Coronary artery (tissue), 2 donors: ENCODE measurements at regions not wholly inside any gene's neighbourhood (a gene's known extent, or its start where the extent isn't known, plus 50 kb on each side); places are given as distances from the start of the nearest gene placed in this dataset.
"Not testable (repeated sequence)": the region's sequence is repeated elsewhere in the genome, so short reads cannot be mapped to it uniquely, and the experiment has no call there.

Experiments
- DNase-seq: peaks from one replicate; pipeline ENCODE4 v3.0.0-alpha.2; 2017; ENCODE audit warnings: low spot score
- H3K27ac ChIP-seq, 2 donors: fragments of 200-600 bp; sonication (generic); one replicate each; pipeline ENCODE4 v1.5.1; 2016 to 2019
- H3K4me3 ChIP-seq: fragments of 200-600 bp; sonication (generic); 2 replicates; pipeline ENCODE4 v1.5.1; 2016; ENCODE audit warnings: mild to moderate bottlenecking, moderate library complexity
- CTCF ChIP-seq: fragments of 200-600 bp; sonication (generic); IDR thresholded peaks from one replicate; pipeline ENCODE4 v1.5.1; 2019; ENCODE audit warnings: antibody characterized with exemption

GRCh38 chr5:17999858-18000257, 365.6 kb downstream of the TAF11L14 start:
- Histone ChIP-seq H3K27ac (no peak overlapping the region), H3K4me3 (no peak overlapping the region)
- TF ChIP-seq CTCF = no peak
- DNase-seq = no peak

GRCh38 chr5:18000744-18001143, 366.5 kb downstream of the TAF11L14 start:
- H3K4me3 ChIP-seq = no peak overlapping the region
- no peak for DNase-seq
- TF ChIP-seq CTCF = no peak
- H3K27ac ChIP-seq = no peak overlapping the region

- Histone ChIP-seq H3K4me3 (no peak overlapping the region), H3K27ac (no peak overlapping the region)
- no peak for DNase-seq
- no peak for TF ChIP-seq CTCF
These were observed 369.1 kb downstream of the TAF11L14 start for GRCh38 chr5:18003312-18003711.

GRCh38 chr5:18003784-18004183, 369.5 kb downstream of the TAF11L14 start:
- H3K27ac ChIP-seq = no peak overlapping the region
- H3K4me3 ChIP-seq = no peak overlapping the region
- no peak for TF ChIP-seq CTCF
- DNase-seq = no peak

GRCh38 chr5:18006235-18006634, 372.0 kb downstream of the TAF11L14 start:
- not testable (repeated sequence) for DNase-seq, H3K4me3 ChIP-seq, H3K27ac ChIP-seq

- Histone ChIP-seq H3K4me3 (no peak overlapping the region), H3K27ac (no peak overlapping the region)
- no peak for TF ChIP-seq CTCF
- DNase-seq = no peak
These were observed 374.7 kb downstream of the TAF11L14 start for GRCh38 chr5:18008940-18009339.

GRCh38 chr5:18010053-18010452, 375.8 kb downstream of the TAF11L14 start:
- Histone ChIP-seq H3K4me3 (no peak overlapping the region), H3K27ac (no peak overlapping the region)
- DNase-seq = no peak
- no peak for TF ChIP-seq CTCF

GRCh38 chr5:18018472-18018871, 384.2 kb downstream of the TAF11L14 start:
- H3K4me3 ChIP-seq = no peak overlapping the region
- DNase-seq = no peak
- no peak overlapping the region for H3K27ac ChIP-seq
- TF ChIP-seq CTCF = no peak
